PC-9 (cell line): ENCODE measurements at regions not wholly inside any gene's neighbourhood (a gene's known extent, or its start where the extent isn't known, plus 50 kb on each side); places are given as distances from the start of the nearest gene placed in this dataset.

Experiments used
- BruUV-seq: library from RNA; stranded (reverse); fragments of 400-500 nt; replicated peaks from 2 replicates; lab custom pipeline; 2021; lab: Mats Ljungman, UMichigan
- CTCF ChIA-PET: fragments of 300-600 bp; sonication (Branson Sonifier 250); formaldehyde crosslinking; loops from one replicate; lab custom pipeline; 2022; ENCODE audit warnings: antibody characterized with exemption; lab: Charles Lee
- POLR2A ChIA-PET: fragments of 300-600 bp; sonication (Branson Sonifier 250); formaldehyde crosslinking; loops from one replicate; lab custom pipeline; 2022; ENCODE audit warnings: antibody characterized with exemption; ENCODE audit not compliant: unreplicated experiment; lab: Charles Lee
- DNase-seq, 2 experiments: peaks; one replicate each; pipeline versions ENCODE4 v3.0.0 to v3.0.0-alpha.2; 2015 to 2022; ENCODE audit warnings: mixed read lengths in 1 of 2
- H2AFZ ChIP-seq: fragments of 200-600 bp; sonication (generic); 2 replicates; pipeline ENCODE4 v1.8.1; 2017; ENCODE audit warnings: antibody characterized with exemption
- H3F3A ChIP-seq: fragments of 200-600 bp; sonication (generic); 2 replicates; pipeline ENCODE4 v1.8.1; 2017; ENCODE audit warnings: antibody characterized with exemption, mild to moderate bottlenecking, low read depth; ENCODE audit not compliant: insufficient read depth
- H3K27ac ChIP-seq: fragments of 200-600 bp; sonication (generic); 2 replicates; pipeline ENCODE4 v1.6.1; 2016; ENCODE audit warnings: mixed run types
- H3K27me3 ChIP-seq: fragments of 200-600 bp; sonication (generic); 2 replicates; pipeline ENCODE4 v1.6.1; 2016; ENCODE audit warnings: low read depth, mixed run types; ENCODE audit not compliant: insufficient read depth
- H3K36me3 ChIP-seq: fragments of 200-600 bp; sonication (generic); 2 replicates; pipeline ENCODE4 v1.6.1; 2016; ENCODE audit warnings: low read depth, mixed run types
- H3K4me1 ChIP-seq: fragments of 200-600 bp; sonication (generic); replicated peaks from 2 replicates; pipeline ENCODE4 v1.6.1; 2016; ENCODE audit warnings: mixed run types; ENCODE audit not compliant: insufficient read depth
- H3K4me2 ChIP-seq: fragments of 200-600 bp; sonication (generic); 2 replicates; pipeline ENCODE4 v1.6.1; 2017; ENCODE audit warnings: mixed run types
- H3K4me3 ChIP-seq: fragments of 200-600 bp; sonication (generic); 2 replicates; pipeline ENCODE4 v1.6.1; 2016; ENCODE audit warnings: mixed run types
- H3K79me2 ChIP-seq: fragments of 200-600 bp; sonication (generic); 2 replicates; pipeline ENCODE4 v1.6.1; 2017; ENCODE audit warnings: low read depth, mixed run types
- H3K9me2 ChIP-seq: fragments of 200-600 bp; sonication (generic); 2 replicates; pipeline ENCODE4 v1.8.1; 2017; ENCODE audit warnings: mild to moderate bottlenecking; ENCODE audit not compliant: insufficient read depth
- H3K9me3 ChIP-seq: fragments of 200-600 bp; sonication (generic); 2 replicates; pipeline ENCODE4 v1.8.1; 2016; ENCODE audit warnings: low read depth; ENCODE audit not compliant: insufficient read depth
- H4K20me1 ChIP-seq: fragments of 200-600 bp; sonication (generic); 2 replicates; pipeline ENCODE4 v1.8.1; 2017; ENCODE audit not compliant: insufficient read depth
- EZH2 ChIP-seq: fragments of 200-600 bp; sonication (generic); IDR thresholded peaks from 2 replicates; pipeline ENCODE4 v1.8.0; 2017; ENCODE audit warnings: antibody characterized with exemption, low read depth
- intact Hi-C: fragments of 100-400 bp; cut with micrococcal nuclease; formaldehyde crosslinking; loops from one replicate; pipeline ENCODE4 v1.10.0; 2022; ENCODE audit not compliant: unreplicated experiment
- TF ChIP-seq, protein P1 (sequence below): fragments of 200-600 bp; sonication (generic); conservative IDR thresholded peaks from 2 replicates; pipeline ENCODE4 v1.6.1; 2017; ENCODE audit warnings: mixed run types, antibody characterized with exemption, mild to moderate bottlenecking, moderate library complexity

DNA sequence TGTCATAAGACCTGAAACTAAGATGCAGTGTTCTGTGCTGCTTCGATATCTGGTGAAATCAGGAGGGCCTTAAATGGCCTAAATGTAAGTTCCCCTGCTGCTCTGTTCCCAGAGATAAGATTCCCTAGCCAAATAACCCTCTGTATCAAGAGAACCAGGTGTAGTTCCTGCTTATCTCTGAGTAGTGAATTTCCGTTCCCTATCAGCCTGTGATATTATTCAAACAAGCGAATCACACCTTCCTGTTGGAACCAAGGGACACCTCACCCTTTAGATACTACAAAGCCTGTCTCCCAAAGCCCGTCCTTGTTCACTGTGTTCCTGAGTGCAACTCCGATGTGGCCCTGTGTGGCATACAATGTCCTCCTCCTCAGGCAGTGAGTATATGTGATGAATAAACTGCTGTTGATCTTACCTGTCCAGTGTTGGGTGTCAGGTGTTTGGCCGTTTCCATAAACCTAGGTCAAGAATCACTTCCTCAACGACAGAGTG is 52.2 kb upstream of the COCH start:
- Histone ChIP-seq H3K36me3 (no peaks in the 10 kb centered on the region), H3F3A (no peaks in the 10 kb centered on the region), H2AFZ (peak overlapping the region; percentile 52; the same call in 1 of the 2 replicates), H3K4me2 (no peak overlapping the region), H3K9me3 (no peaks in the 10 kb centered on the region), H3K27ac (no peak overlapping the region), H3K4me3 (no peak overlapping the region), H3K4me1 (no peaks in the 10 kb centered on the region), H3K9me2 (no peaks in the 10 kb centered on the region), H3K79me2 (no peaks in the 10 kb centered on the region), H3K27me3 (no peaks in the 10 kb centered on the region), H4K20me1 (no peaks in the 10 kb centered on the region)
- TF ChIP-seq EZH2: no peak
- TF ChIP-seq, protein P1, sequence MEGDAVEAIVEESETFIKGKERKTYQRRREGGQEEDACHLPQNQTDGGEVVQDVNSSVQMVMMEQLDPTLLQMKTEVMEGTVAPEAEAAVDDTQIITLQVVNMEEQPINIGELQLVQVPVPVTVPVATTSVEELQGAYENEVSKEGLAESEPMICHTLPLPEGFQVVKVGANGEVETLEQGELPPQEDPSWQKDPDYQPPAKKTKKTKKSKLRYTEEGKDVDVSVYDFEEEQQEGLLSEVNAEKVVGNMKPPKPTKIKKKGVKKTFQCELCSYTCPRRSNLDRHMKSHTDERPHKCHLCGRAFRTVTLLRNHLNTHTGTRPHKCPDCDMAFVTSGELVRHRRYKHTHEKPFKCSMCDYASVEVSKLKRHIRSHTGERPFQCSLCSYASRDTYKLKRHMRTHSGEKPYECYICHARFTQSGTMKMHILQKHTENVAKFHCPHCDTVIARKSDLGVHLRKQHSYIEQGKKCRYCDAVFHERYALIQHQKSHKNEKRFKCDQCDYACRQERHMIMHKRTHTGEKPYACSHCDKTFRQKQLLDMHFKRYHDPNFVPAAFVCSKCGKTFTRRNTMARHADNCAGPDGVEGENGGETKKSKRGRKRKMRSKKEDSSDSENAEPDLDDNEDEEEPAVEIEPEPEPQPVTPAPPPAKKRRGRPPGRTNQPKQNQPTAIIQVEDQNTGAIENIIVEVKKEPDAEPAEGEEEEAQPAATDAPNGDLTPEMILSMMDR: no peak
- no TSS peak for BruUV-seq
- POLR2A ChIA-PET: no interaction called here
- CTCF ChIA-PET: no interaction called here
- intact Hi-C loops: no loop called here
- no peak for DNase-seq
